KBM-7 (cell line): ENCODE measurements at regions not wholly inside any gene's neighbourhood (a gene's known extent, or its start where the extent isn't known, plus 50 kb on each side); places are given as distances from the start of the nearest gene placed in this dataset.

Source experiments
- DNase-seq: peaks from one replicate; pipeline ENCODE4 v3.0.0-alpha.2; 2015
- in situ Hi-C: fragments of 300-500 bp; cut with MboI; formaldehyde crosslinking; loops from 2 replicates; pipeline ENCODE4 v1.14.3; 2020; ENCODE audit warnings: low sequenced_read_pairs, low pct_unique_long_range_greater_than_20kb, mixed read lengths

- in situ Hi-C loops = no loop called here
These were observed 852.7 kb upstream of the KLHL1 start for GRCh38 chr13:70960841-70961443.

GRCh38 chr13:70959035-70959775, 851.0 kb upstream of the KLHL1 start:
- DNase-seq = no peak
- in situ Hi-C loops = no loop called here

More at GRCh38 chr13:70960841-70961443, 852.7 kb upstream of the KLHL1 start:
- peak; percentile 28 for DNase-seq

GRCh38 chr13:70955887-70956286, 847.6 kb upstream of the KLHL1 start:
- no peak for DNase-seq
- in situ Hi-C loops = no loop called here

- in situ Hi-C loops = no loop called here
These were observed 842.4 kb upstream of the KLHL1 start for GRCh38 chr13:70950664-70951063.

GRCh38 chr13:70945506-70945905, 837.3 kb upstream of the KLHL1 start:
- no peak for DNase-seq
- in situ Hi-C loops = no loop called here

More at GRCh38 chr13:70950664-70951063, 842.4 kb upstream of the KLHL1 start:
- no peak for DNase-seq

- in situ Hi-C loops = no loop called here
- no peak for DNase-seq
These were observed 833.2 kb upstream of the KLHL1 start for GRCh38 chr13:70941454-70941853.

GRCh38 chr13:70938462-70938861, 830.2 kb upstream of the KLHL1 start:
- in situ Hi-C loops = no loop called here
- DNase-seq = no peak

GRCh38 chr13:70932511-70932910, 824.3 kb upstream of the KLHL1 start:
- in situ Hi-C loops = no loop called here

GRCh38 chr13:70923863-70924752, 815.9 kb upstream of the KLHL1 start:
- DNase-seq = no peak
- in situ Hi-C loops = no loop called here

More at GRCh38 chr13:70932511-70932910, 824.3 kb upstream of the KLHL1 start:
- DNase-seq = no peak

- in situ Hi-C loops = no loop called here
- no peak for DNase-seq
These were observed 803.0 kb upstream of the KLHL1 start for GRCh38 chr13:70911286-70911685.

GRCh38 chr13:70908795-70909194, 800.5 kb upstream of the KLHL1 start:
- in situ Hi-C loops = no loop called here

GRCh38 chr13:70905035-70905434, 796.8 kb upstream of the KLHL1 start:
- DNase-seq = no peak

More at GRCh38 chr13:70908795-70909194, 800.5 kb upstream of the KLHL1 start:
- no peak for DNase-seq

GRCh38 chr13:70896136-70896535, 787.9 kb upstream of the KLHL1 start:
- in situ Hi-C loops = no loop called here
- no peak for DNase-seq

More at GRCh38 chr13:70905035-70905434, 796.8 kb upstream of the KLHL1 start:
- in situ Hi-C loops = no loop called here

- in situ Hi-C loops = no loop called here
- no peak for DNase-seq
These were observed 787.3 kb upstream of the KLHL1 start for GRCh38 chr13:70895599-70895998.

GRCh38 chr13:70894258-70894657, 786.0 kb upstream of the KLHL1 start:
- in situ Hi-C loops = no loop called here
- DNase-seq = no peak

GRCh38 chr13:70893832-70894231, 785.6 kb upstream of the KLHL1 start:
- DNase-seq = peak; percentile 1
- in situ Hi-C loops = no loop called here

GRCh38 chr13:70890289-70890688, 782.0 kb upstream of the KLHL1 start:
- DNase-seq = no peak
- in situ Hi-C loops = no loop called here

GRCh38 chr13:70889163-70889562, 780.9 kb upstream of the KLHL1 start:
- DNase-seq = no peak
- in situ Hi-C loops = no loop called here

- in situ Hi-C loops = no loop called here
- DNase-seq = no peak
These were observed 775.9 kb upstream of the KLHL1 start for GRCh38 chr13:70884196-70884595.

- DNase-seq = no peak
- in situ Hi-C loops = no loop called here
These were observed 766.4 kb upstream of the KLHL1 start for GRCh38 chr13:70874636-70875035.
